Hepatocyte (in vitro differentiated cells): ENCODE measurements at regions not wholly inside any gene's neighbourhood (a gene's known extent, or its start where the extent isn't known, plus 50 kb on each side); places are given as distances from the start of the nearest gene placed in this dataset.

Source experiments
- EZH2phosphoT487 ChIP-seq: fragments of 200-600 bp; sonication (generic); IDR thresholded peaks from one replicate; pipeline ENCODE4 v1.6.1; 2018; ENCODE audit warnings: antibody characterized with exemption, mild to moderate bottlenecking, low read depth, moderate library complexity; ENCODE audit not compliant: unreplicated experiment, severe bottlenecking
- TF ChIP-seq, protein P1 (sequence below): fragments of 200-600 bp; sonication (generic); IDR thresholded peaks from 2 replicates; pipeline ENCODE4 v1.5.1; 2016; ENCODE audit warnings: antibody characterized with exemption, mild to moderate bottlenecking; ENCODE audit not compliant: poor library complexity

DNA sequence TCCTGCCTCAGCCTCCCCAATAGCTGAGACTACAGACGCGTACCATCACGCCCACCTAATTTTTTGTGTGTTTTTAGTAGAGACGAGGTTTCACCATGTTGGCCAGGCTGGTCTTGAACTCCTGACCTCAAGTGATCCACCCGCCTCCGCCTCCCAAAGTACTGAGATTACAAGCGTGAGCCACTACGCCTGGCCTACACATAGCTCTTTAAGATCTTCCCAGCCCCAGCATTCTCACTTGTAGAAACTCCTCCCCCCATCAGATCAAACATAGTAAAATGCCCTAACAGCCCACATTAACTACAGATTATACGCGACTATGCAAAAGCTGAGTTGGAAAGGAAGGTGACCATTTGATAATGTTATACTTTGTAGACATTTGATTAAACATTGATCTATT lies 634.8 kb downstream of the MATN1 start:
- TF ChIP-seq, protein P1, sequence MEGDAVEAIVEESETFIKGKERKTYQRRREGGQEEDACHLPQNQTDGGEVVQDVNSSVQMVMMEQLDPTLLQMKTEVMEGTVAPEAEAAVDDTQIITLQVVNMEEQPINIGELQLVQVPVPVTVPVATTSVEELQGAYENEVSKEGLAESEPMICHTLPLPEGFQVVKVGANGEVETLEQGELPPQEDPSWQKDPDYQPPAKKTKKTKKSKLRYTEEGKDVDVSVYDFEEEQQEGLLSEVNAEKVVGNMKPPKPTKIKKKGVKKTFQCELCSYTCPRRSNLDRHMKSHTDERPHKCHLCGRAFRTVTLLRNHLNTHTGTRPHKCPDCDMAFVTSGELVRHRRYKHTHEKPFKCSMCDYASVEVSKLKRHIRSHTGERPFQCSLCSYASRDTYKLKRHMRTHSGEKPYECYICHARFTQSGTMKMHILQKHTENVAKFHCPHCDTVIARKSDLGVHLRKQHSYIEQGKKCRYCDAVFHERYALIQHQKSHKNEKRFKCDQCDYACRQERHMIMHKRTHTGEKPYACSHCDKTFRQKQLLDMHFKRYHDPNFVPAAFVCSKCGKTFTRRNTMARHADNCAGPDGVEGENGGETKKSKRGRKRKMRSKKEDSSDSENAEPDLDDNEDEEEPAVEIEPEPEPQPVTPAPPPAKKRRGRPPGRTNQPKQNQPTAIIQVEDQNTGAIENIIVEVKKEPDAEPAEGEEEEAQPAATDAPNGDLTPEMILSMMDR = no peak
- TF ChIP-seq EZH2phosphoT487 = no peak
